ENCODE measurements at regions not wholly inside any gene's neighbourhood (a gene's known extent, or its start where the extent isn't known, plus 50 kb on each side); places are given as distances from the start of the nearest gene placed in this dataset.
"Not testable (repeated sequence)": the region's sequence is repeated elsewhere in the genome, so short reads cannot be mapped to it uniquely, and the experiment has no call there.

DNA sequence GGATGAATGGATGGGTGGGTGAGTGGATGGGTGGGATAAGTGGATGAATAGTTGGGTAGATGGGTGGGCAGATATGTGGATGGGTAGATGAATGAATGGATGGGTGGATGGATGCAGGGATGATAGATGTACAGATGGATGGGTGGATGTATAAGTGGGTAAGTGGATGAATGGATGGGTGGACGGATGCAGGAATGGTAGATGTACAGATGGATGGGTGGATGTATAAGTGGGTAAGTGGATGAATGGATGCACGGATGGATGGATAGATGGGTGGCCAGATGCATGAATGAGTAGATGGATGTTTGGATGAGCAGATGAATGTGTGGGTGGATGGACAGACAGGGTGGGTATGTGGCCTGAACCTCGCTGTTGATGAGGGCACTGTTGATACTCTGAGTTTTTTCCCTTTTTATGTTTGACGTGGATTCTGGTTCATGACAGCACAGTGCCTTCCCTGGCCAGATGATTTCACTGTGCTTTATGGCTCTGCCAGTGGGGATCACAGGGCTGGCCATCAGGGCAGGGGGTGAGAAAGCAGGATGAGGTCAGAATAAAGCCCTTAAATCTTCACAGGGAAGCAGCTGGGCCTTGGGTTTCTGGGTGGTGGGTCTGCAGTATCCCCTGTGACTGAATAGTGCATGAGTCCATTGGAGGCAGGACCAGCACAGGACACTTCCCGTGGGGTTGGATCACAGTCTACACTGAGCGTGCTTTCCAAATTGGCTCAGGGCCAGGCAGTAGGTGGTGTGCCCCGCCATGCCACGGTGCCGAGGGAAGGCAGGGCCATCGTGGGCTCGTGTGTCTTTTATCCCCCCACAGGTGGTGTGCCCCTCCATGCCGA is 213.2 kb downstream of the BANP start:
- not testable (repeated sequence) for DNase-seq (ENCODE audit: low spot score)

DNA sequence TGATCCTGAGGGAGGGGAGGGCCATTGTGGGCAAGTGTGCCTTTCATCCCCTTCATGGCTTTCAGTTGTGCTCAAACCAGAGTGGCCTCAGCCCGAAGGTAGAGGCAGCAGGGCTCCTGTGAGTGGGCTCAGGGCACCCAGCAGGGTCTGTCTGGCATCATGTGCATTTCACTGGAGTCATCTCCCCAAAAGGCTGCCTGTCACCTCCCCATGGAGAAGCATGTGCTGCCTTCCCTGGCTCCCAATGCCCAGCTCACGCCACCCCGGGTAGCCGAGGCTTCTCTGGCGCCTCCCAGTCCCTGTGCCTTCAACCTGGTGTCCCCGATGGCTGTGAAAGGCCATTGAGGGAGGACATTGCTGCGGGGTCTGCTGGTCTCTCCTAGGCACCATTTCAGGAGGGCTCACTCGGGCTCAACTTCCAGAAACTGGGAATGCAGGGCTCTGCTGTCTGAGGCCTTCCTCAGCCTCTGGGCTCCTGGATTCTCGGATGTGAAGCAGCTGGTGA is 213.9 kb downstream of the BANP start:
- DNase-seq (ENCODE audit: low spot score) = not testable (repeated sequence)

DNA sequence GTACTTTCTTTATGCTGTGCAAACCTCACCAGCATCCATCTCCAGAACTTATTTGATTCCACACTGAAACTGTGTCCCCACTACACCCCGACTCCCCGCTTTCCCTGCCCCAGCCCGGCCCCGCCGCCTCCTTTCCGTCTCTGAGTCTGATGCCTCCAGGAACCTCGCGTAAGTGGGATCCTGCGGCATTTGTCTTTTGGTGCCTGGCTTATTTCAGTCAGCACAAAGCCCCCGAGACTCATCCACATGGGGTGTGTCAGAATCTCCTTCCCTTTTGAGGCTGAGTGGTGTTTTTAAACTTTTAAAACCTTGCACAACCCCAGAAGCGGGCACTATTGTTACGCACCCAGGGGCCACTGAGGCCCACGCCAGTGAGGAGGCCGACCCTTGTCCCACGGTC is 214.4 kb downstream of the BANP start:
- not testable (repeated sequence) for DNase-seq (ENCODE audit: low spot score)

GRCh38 chr16:88166209-88166773 is 215.1 kb downstream of the BANP start:
- DNase-seq (ENCODE audit: low spot score) = not testable (repeated sequence)

DNA sequence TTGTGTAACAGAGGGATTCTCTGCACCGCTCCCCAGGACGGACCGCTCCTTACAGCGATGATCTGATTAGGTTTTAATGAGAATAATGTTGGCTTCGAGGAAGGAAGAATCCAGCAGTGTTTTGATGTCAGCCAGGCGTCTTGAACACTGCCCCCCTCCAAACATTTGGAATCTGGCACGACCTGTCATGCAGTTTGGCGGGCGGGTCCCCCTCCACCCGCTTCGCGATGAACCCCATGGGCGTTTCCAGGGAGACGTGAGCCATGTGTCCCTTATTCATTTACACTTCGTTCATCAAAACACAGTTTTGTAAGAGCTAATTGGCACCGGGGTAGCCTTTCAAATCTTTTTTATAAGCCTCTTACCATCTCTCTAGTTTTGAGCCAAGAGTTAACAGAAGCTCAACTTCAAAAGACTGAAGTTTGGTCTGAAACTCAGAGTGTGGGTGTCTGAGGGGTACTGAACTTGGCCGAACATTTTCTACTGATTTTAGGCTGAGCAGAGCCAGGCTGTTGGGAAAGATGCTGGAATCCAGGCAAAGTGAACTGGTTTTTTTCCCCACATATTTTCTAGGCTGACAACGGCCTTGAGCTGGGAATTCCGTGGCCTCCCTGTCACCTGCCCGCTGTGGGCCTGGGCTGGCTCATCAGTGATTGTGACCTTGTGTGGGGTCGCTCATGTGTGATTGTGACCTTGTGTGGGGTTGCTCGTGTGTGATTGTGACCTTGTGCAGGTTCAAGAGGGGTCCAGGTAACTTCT is 214.8 kb upstream of the ZNF469 start:
- DNase-seq (ENCODE audit: low spot score) = not testable (repeated sequence)

DNA sequence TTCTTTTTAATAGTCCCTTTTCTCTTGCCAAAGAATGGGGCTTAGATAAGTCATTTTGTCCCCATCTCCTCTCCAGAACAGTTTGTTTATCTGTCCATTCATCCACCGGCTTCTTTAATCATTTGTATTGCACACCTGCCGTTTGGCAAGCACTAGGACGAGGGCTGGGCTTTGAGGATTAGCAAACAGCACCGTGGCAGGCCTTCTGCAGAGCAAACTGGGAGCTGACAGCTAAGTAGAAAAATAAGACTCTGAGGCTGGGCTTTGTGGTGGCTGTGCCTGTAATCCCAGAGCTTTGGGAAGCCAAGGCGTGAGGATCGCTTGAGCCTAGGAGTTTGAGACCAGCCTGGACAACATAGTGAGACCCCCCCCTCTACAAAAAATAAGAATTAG is 214.2 kb upstream of the ZNF469 start:
- DNase-seq (ENCODE audit: low spot score) = not testable (repeated sequence)

- not testable (repeated sequence) for DNase-seq (ENCODE audit: low spot score)
Observed at GRCh38 chr16:88169136-88169830, 213.5 kb upstream of the ZNF469 start.

DNA sequence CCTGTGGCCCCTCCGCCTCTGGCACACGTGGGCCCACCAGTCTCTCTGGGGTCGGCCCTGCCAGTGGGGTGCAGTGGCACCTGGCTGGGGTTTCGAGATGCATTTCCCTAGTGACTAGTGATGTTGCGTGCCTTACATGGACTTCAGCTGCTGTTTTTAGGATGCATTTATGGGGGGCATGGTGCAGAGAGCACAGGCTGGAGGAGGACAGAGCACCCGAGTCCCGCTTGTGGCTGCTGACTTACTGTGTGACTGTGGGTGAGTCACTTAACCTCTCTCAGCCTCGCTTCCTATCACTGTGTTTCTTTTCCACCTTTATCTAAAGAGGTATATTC is 213.0 kb upstream of the ZNF469 start:
- DNase-seq (ENCODE audit: low spot score) = not testable (repeated sequence)

DNA sequence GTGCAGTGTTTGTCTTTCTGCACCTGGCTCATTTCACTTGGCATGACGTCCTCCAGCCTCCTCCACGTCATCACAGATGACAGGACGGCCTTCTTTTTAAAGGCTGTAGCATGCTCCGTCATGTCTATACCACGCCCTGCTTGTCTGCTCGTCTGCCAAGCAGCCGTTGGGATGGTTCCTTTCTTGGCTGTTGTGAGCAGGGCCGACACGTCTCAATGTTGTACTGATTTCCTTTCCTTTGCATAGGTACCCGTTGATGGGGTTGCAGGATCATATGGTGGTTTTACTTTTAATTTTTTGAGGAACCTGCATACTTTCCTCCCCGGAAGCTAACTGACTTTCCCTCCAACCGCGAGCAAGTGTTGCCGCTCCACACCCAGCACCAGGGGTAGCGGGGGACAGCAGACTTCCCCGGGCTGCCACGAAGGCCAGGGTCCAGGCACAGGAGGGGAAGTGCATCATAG is 212.2 kb upstream of the ZNF469 start:
- no peak for DNase-seq (ENCODE audit: low spot score)

DNA sequence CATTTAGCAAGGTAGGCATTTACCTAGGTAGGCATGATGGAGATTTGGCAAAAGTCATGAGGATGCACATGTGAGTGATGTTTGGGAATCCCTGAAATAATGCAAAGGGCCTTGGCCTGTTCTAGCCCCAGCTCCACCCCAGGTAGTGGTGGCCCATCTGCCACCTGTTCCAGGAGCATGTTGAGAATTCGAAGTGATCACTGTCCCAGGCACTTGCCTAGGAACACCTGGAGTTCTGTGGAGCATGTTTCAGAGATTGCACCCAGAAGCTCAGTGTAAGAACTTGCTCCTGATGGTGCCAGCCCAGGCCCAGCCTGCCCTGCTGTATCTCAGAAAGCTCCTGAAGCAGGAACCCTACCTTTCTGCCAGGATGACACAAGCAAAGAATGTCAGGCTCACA is 211.6 kb upstream of the ZNF469 start:
- DNase-seq (ENCODE audit: low spot score) = not testable (repeated sequence)

- DNase-seq (ENCODE audit: low spot score) = not testable (repeated sequence)
Observed at GRCh38 chr16:88176184-88176583, 206.6 kb upstream of the ZNF469 start.

DNA sequence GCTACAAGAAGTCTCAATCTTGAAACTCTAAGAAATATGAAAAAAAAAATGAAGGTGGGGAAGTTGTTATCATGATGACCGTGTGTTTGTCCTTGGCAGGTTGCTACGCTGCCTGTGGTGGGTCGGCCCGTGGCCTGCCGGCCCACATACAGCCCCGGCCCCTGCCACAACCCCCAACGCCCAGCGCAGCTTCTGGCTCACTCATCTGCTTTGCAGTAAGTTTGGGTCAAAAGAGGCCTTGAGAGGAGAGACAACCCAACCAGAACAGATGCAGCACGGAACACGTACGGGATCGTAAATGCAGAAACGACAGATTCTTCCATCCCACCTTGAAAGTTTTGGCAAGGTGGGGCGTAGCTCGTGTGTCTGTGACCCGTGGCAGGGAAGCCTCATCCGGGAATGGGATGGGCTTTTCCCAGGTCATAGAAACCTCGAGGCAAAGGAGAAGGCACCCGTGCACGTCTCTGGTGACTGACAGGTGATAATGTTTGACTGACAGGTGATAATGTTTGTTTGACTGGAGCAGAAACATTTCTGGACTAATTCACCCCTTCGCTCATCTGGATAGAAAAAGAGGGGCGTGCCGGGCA is 206.1 kb upstream of the ZNF469 start:
- DNase-seq (ENCODE audit: low spot score) = not testable (repeated sequence)

GRCh38 chr16:88178251-88178650 is 204.5 kb upstream of the ZNF469 start:
- not testable (repeated sequence) for DNase-seq (ENCODE audit: low spot score)

DNA sequence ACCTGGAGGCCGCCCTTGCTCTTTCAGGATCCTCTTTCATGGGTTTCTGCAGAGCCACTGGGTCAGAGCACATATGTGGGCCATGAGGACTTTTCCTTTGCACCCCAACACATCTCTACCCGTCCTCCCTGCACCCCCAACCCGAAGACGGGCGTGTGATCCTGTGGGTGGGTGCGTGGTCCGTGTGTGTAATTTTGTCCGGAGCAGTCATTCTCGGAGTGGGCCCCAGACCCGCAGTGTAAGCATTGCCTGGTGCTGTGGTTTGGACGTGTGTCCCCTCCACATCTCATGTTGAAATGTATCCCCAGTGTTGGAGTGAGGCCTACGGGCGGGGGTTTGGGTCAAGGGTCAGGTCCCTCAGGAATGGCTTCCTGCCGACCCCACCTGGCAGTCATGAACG is 203.9 kb upstream of the ZNF469 start:
- DNase-seq (ENCODE audit: low spot score) = not testable (repeated sequence)

DNA sequence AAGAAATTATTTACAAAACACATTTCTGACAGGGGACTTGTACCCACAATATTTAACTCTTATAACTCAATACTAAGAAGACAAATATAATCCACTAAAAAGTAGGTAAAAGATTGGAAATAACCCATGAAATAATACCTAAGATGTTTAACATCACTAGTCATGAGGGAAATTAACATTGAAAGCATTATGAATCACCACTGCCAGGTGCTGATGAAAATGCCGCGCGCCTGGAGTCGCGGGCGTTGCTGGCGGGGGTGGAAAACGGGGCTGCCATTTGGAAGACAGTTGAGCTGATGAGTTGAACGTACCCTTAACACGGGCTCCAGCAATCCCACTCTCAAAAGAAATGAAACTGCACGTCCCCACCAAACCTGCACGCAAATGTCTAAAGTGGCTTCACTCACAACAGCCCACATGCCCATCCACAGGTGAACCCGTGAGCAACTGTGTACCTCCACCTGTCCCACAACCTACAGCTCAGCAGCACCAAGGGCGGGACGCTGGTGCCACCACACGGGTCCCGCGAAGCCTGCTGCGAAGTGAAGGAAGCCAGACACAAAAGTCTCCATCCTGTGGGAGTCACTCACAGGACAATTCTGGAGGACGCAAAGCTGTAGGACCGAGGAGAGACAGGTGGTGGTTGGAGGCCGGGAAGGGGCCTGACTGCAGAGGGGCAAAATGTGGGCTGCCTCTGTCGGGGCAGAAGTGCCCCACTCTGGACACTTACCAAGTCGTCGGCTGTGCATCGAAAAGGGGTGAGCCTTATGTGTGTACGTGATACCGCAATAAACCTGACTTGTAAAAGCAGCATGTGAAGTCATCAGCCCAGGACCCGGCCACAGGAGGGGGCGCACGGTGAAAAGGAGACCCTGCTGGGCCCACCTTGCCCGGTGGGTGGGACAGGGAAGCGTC is 199.5 kb upstream of the ZNF469 start:
- DNase-seq (ENCODE audit: low spot score) = not testable (repeated sequence)

- not testable (repeated sequence) for DNase-seq (ENCODE audit: low spot score)
Observed at GRCh38 chr16:88184053-88184452, 198.7 kb upstream of the ZNF469 start.

DNA sequence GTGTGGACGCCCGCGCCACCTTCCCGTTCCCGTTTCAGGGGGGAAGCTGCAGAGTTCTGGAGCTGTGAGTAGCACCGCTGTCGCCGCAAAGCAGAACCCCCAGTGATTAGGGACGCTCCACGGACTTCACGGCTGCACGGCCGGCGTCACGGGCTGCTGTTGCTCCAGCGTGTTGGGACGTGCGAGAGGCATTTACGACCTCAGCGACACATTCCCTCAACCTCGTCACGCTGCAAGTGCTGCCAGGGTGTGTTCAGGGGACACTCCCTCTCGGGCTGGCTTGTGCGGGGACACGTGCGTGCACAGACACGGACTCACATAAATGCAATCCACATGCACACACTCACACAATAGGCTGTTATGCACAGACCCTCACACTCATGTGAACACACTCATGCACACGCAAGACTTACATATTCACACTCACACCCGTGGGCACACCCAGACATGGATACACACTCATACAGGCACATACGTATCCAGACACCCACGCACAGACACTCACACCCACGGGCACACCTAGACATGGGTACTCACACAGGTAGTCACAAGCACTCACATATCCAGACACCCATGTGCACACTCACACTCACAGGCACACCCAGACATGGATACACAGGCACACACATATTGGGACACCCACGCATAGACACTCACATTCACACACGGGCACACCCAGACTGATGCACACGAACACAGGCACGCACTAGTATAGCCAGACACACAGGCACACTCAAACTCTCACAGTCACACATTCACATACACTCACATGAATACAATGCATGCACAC is 198.0 kb upstream of the ZNF469 start:
- not testable (repeated sequence) for DNase-seq (ENCODE audit: low spot score)

- not testable (repeated sequence) for DNase-seq (ENCODE audit: low spot score)
Observed at GRCh38 chr16:88185406-88185805, 197.4 kb upstream of the ZNF469 start.

Data from A172 (cell line).